ENCODE measurements at regions not wholly inside any gene's neighbourhood (a gene's known extent, or its start where the extent isn't known, plus 50 kb on each side); places are given as distances from the start of the nearest gene placed in this dataset.

DNA sequence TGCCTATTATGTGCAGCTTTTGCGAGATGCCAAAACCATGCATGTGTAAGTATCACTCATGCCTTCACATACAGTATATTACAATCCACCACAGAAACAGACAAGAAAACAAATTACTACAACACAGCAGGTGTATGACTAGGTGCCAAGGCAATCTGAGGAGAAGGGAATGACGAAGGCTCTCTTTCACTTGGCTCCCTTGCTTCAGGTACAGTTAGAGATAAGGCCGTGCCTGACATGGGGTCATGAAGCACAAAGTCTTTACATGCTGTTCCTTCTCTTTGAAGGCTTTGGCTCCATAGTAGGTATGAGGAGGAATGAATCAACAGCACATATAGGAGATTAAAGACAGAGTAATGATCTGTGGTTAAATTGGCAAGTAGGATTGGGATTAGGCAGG lies 65.2 kb upstream of the FSHB start:
- DNase-seq = no peak

DNA sequence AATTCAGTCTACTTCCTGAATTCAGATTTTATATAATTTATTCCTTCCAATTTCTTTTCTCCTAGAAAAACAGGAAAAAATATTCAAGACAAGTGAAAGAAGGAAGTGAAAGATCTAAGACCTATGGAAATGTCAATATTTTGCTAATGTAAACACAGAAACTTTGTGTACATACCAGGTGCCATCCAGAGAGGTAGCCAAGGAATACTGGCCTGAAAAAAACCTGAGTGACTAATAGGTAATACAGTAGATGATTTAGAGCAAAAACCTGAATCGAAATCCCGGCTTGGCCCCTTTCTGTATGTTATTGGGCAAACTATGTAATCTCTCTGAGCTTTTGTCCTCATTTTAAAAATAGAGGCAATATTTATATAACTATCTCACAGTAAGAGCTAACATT lies 59.2 kb upstream of the FSHB start:
- no peak for DNase-seq

DNA sequence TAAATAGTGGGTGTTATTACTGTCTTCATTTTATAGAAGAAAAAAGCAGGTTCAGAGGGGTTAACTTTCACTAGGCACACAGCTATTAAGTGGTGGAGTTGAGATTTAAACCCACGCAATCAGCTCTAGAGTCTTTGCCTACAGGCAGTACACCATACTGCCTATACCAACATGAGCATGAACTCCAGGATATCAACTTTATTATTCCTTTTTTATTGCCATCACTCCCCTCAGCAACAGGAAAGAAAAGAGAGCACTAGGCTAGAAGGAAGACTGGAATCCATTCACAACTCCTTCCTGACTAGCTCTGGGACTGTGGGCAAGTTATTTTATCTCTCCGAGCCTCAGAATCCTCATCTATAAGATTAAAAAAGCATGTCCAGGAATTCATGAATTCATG lies 58.7 kb upstream of the FSHB start:
- no peak for DNase-seq

DNA sequence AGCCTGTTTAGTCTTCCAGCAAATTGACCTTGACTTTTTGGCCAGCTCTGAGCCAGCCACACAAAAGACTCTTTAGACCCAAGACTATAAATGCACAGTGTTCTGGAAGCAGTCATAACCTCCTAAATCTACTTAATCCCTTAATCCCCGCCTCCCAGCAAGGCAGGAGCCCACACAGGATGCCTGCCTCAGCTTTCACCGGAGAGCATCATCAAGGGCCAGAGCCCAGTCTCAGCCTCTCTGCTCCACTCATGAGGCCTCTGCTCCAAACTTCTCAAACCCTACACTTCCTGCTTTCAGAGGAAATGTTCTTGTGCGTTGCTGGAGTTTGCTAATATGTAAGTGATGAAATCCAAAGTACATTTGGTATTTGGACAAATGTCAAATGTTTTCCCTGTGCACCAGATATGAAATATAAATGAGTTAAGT lies 57.9 kb upstream of the FSHB start:
- no peak for DNase-seq

DNA sequence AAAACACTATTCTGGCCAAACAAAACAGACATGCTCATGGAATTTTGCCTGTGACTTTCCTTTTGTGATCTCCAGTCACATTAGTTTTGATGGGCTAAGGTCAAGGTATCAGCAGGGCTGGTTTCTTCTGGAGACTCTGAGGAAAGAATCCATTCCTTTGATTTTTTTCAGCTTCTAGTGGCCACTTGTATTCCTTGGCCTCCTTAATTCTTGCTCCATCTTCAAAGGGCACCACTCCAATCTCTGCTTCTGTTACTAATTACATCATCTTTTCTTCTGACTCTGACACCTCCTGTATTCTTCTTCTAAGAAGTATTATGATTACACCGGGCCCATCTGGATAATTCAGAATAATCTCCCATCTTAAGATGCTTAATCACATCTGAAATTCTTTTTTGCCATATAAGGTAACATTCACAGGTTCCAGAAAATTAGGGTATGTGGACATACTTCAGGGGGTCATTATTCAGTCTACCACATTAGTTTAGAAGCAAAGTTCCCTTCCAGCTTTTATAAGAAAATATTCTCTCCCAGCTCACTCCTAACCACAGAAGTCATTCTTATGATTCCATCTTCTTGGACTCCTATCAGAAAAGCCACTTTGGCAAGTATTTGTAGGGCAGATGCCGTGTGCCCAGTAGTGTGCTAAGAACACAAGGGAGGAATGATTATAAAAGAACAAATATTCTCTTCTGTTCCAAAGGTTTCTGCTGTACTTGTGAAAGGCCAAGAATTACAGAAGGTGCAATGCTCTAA lies 56.4 kb upstream of the FSHB start:
- no peak for DNase-seq

All from CD4-positive, alpha-beta T cell treated with Interleukin-10 for 1 hour (primary cell).